ENCODE measurements at regions not wholly inside any gene's neighbourhood (a gene's known extent, or its start where the extent isn't known, plus 50 kb on each side); places are given as distances from the start of the nearest gene placed in this dataset.
"Not testable (repeated sequence)": the region's sequence is repeated elsewhere in the genome, so short reads cannot be mapped to it uniquely, and the experiment has no call there.

DNA sequence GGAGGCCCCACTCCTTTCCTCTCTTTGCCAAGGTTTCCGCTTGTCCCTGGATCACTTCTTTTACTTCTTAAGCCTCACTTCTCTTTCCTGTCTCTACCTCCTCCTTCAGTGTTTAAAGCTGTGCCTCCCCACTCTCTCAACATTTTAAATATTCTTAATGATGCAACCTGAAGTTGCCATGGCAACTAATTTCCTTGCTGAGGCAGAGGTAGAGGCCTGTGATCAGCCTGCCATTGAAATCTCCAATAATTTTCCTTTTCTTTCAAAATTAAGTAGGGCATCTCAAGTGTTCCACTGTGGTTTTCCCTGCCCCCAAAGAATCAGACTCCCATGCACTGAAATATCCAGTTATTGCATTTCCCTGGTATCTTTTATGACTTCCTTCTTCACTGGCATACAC lies 108.6 kb upstream of the VRK1 start:
- no peak for DNase-seq

DNA sequence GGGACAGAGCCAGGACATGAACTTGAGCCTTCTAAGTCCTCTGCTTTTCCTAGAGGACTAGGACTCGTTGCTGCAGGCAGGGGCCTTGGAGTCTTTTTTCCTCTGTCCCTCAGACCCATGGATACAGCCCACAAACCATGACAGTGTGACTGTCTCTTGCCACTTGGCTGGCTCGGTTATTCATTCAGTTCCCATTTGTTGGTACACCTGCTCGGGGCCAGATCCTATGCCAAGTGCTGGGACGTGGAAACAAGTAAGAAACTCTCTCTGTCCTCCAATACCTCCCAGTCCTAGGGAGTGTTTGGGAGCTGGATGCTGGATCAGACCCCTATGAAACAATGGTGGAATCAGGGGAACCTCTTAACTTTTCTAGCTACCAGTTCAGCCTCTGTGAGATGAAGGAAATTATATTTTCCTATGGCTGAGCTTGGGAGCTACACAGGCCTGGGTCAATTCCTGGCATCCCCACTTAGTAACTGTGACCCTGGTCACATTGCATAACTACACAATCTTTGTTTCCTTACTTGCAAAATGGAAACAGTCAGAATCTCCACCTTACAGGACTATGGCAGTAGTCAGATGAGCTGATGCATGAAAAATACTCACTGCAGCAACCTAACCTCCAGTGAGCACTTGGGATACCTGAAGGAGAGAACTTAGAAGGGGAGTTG lies 106.3 kb upstream of the VRK1 start:
- no peak for DNase-seq

DNA sequence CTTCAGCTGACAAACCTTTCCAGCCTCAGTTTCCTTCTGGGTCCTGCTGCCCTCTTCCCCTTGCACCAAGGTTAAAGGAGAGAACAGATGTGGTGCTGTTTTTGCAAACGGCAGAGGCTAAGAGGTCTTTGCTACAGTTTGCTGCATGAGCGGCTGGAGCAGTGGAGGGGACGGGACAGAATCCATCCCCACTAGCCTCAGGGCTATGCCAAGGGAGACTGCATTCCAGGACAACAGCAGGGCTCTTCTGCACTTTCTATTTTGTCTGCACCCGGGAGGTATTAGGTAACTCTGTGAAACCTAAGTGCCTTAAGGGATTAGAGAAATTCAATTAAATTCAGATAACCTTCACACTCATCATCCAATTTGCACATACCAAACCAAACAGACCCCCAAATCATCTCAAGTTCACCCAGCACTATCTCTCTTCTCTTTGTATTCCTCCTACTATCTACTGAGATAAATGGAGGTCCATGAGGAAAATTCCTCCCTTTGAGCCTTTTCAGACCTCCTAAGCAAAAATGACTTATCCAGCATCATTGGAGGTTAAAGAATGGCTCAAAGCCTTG lies 103.8 kb upstream of the VRK1 start:
- no peak for DNase-seq

DNA sequence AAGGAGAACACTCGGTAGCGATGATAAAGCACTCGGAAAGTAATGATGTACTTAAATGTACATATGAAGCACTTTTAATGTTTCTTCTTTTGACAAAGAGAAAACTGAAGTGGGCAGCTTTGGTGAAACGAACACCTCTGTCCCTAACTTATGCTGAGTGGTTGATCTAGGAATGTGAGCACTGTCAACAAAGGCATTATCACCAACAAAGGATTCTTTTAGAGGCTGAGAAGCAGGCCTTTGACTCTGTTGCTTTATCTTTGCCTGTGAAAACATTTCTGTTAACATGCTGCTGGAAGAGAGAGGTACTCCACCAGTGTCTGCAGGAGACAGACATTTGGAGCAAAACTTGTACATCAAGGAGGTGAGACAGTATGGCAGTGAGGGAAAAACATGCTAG lies 103.2 kb upstream of the VRK1 start:
- no peak for DNase-seq

DNA sequence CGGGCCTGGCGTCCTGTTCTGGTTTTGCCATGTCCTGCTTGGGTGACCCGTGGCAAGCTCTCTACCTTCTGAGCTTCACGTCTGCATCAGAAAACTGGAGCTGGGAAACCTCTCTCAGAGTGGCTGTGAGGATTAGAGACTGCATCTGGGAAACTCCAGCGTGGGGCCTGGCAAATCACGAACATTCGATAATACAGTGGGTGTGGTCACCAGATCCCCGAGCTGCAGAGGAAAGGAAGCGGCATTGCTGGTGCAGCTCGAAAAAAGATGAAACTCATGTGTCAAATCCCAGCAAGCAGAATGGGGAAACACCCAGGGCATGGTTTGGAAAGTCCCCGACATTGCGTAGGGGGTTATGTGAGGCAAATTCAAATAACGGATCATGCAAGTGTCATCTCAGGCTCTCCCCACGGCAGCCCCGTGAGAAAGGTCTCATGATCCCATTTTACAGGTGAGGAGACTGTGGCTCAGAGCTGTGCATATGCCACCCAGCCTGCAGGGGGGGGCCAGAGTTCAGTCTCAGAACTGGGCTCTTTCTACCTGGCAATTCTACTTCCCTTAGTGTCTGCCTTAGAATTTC lies 98.1 kb upstream of the VRK1 start:
- DNase-seq: no peak

DNA sequence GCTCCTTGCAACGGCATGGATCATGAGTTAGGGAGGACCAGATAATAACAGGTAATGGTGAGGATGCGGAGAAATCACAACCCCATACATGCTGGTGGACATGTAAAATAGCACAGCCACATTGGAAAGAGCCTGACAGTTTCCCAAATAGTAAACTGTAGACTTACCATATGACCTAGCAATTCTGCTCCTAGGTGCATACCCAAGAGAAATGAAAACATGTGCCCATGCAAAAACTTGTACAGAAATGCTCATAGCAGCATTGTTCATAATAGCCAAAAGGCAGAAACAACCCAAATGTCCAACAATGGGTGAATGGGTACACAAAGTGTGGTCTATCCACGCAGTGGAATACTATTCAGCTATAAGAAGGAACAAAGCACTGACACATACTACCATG lies 97.5 kb upstream of the VRK1 start:
- DNase-seq: no peak

DNA sequence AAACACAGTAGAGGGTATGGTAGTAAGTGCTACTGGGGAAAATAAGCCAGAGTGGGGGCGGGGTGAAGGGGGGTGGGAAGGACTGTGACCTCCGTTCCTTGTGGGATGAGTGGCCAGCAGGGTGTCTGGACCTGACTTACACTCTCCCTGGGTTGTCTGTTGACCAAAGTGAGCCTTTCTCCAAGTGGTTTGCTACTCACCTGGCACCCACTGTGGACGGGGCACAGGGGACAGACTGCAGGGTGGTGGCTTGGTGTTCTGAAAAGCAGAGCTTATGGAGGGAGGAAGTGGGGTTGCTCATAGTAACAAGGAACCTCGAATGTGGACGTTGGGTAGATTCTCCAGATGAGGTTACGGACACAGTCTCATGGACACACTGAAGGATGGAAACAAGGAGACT lies 94.4 kb upstream of the VRK1 start:
- no peak for DNase-seq

DNA sequence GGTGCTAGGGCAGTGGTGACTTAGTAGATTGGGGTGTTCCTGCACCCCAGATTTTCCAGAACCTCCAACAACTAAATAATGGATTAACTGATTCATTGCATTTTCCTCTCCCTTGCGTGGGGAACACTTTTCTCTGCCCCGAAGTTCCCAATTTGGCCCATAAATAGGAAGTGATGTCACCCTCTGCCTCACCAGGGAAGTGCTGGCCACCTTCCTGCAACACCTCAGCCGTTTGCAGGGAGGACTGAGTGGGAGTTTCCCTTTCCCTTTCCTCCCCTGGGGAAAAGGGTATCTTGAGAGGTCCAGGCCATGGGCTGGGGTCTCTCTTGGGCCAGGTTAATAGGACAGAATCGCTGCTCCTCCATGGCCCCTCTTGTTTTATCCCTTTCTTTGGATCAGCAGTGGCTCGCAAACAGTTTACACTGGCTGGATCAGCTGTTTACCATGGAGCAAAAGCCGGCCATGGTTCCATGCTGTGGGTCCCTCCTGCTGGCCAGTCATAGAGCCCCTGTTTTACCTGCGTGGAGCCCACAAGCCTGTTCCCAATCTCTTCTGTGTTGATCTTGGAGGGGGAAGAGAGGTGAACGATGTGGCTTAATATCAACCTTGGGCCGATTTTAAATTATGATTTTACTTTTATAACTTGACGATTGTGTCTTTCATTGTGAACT lies 91.6 kb upstream of the VRK1 start:
- no peak for DNase-seq

DNA sequence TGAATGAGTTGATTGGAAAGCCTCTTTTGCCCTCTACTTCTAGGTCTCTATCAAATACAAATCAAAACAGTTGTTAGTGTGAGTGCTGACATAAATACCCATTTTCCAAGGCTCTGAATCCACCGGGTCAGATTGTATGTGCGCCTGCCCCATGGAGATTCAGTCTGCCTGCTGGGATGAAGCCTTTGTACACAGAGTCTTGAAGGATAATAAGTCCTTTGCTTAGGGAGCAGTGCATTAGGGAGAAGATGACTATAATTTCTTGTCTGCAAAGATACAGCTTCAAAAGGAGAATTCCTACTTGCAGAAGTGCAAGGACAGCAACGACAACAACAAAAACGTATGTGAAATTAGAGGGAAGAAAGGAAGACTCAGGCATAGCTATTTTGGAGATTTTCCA lies 90.3 kb upstream of the VRK1 start:
- DNase-seq: no peak

DNA sequence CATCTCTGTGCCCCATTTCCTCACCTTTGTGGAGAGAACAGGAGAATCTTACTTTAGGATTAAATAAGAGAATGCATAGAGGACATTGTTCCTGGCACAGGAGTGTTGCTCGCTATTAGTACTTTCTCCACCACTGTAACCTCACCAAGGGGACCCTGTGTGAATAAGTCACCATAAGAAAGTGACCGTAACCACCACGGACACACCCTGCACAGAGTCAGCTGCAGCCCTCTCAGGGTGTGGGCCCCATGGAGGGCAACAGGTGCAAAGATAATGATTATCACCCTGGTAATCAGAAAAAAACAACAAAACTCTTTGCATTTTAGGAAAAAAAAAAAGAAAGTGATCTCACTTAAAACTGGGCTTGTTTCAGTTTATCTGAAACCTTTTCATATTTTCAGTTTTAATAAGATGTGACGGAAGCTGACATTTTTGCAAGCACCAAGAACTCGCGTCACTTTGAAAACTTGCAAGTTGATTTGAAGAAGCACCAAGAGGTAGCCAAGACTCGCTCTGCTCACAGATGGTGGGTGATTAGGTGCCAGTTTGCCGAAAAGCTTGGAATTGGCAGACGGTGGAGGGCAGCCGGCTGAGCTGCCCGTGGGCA lies 87.0 kb upstream of the VRK1 start:
- no peak for DNase-seq

DNA sequence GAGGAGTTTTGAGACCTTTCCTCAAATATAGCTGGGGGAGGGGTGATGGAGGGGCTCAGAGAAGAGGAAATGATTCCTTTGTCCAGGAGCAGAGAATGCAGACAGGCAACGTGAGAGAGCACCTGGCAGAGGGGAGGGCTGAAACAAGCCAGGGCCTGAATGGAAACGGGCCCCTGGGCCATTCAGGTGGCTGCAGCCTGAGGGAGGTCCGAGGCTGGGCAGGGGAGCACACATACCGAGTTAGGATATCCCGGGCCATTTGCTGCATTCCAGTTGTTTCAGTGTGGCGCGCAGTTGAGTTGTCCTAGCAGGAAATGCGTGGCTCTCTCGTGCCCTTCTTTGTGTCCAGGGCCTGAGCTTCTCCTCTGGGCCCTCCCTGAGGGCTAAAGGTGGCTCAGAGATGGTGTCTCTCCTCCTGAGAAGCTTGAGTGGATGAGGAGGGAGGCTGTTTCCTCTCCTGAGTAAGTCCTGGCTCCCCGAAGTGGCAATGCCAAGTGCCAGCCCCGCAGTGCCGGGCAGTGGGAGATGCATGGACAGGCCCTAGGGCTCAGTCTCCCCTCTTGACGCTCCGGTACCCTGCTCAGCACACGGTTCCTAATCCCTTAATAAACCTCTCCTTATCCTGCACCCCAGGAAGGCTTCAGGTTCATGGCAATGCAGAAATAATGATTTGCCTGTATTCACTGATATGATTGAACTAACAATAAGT lies 85.5 kb upstream of the VRK1 start:
- no peak for DNase-seq

DNA sequence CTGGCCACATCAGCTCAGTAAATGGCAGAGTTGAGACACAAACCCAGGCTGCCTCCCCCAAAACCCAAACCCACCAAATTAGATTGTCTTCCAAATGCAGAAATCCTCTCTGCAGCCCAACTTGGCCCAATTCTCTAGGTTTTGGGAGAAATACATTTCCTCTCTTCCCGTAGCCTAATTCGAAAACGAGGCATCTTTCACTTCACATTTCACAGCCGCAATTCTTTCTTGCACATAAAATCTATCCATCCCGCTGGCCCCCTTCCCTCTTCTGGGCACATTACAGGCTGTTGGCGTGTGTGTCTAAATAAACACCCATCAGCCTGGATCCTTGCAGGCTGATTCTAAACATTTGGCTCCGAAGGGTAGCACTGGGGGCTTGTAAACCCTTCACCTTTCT lies 83.8 kb upstream of the VRK1 start:
- DNase-seq: no peak

DNA sequence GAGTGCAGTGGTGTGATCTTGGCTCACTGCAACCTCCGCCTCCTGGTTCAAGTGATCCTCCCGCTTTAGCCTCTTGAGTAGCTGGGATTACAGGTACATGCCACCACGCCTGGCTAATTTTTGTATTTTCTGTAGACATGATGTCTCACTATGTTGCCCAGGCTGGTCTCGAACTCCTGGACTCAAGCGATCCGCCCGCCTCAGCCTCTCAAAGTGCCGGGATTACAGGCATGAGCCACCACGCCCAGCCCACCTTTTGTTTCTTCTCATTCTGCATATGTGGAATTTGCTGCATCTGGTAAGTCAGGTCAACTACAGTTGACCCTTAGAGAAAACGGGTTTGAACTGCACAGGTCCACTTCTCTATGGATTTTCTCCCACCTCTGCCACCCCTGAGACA lies 82.6 kb upstream of the VRK1 start:
- DNase-seq: not testable (repeated sequence)

DNA sequence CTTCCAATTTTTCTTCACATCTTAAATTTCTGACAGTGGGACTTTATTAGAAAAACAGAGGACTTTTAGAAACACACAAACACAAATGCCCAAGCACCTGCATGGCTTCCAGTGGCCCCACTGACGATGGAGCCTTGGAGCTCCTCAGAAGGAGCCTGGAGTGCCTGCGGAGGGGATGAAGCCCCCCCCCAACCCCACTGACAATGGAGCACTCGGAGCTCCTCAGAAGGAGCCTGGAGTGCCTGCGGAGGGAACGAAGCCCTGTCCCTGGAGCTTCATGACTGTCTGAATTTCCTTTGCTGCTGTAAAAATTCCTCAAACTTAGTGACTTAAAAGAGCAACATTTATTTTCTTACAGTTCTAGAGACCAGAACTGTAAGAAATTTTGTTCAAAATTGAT lies 80.1 kb upstream of the VRK1 start:
- no peak for DNase-seq

DNA sequence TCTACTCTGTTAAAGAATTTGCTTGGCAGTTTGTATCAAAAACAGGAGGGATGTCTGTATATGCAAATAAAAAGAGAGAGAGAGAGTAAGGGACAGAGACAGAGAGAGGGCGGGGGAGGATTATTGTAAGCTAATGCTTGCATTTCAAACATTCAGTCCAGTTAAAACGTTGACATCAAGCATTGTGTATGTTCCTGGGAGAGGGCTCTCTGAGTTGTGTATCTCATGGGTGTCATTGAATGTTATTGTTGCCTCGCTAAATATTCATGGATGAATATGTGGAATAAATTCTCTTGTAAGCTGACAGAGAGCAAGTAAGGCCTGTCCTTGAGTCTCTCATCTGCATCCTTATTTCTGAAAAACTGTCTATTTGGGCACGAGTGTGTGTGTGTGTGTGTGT lies 78.8 kb upstream of the VRK1 start:
- DNase-seq: no peak

DNA sequence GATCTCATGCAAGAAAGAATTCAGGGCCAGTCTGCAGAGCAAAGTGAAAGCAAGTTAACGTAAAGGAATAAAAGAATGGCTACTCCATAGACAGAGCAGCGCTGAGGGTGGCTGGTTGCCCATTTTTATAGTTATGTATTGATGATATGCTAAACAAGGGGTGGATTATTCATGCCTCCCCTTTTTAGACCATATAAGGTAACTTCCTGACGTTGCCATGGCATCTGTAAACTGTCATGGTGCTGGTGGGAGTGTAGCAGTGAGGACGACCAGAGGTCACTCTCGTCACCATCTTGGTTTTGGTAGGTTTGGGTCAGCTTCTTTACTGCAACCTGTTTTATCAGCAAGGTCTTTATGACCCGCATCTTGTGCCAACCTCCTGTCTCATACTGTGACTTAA lies 76.5 kb upstream of the VRK1 start:
- not testable (repeated sequence) for DNase-seq

DNA sequence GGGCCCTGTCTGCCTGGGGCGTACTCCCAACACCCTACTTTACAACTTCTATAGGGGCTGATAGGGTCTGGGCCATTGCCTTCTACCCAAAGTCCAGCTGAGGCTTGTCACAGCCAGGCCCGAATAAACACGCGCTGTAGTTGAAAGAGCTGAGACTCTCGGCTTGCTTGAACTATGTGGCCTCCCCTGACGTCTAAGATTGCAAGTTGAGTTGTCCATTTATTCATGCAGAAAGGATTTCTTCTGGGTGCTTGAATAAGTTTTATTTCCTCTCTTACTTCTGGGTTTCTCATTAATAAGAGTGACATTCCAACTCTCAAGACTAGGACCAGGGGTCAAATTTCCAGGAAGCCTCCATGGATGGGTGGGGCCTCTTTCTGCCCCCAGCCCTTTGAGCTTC lies 74.4 kb upstream of the VRK1 start:
- no peak for DNase-seq

DNA sequence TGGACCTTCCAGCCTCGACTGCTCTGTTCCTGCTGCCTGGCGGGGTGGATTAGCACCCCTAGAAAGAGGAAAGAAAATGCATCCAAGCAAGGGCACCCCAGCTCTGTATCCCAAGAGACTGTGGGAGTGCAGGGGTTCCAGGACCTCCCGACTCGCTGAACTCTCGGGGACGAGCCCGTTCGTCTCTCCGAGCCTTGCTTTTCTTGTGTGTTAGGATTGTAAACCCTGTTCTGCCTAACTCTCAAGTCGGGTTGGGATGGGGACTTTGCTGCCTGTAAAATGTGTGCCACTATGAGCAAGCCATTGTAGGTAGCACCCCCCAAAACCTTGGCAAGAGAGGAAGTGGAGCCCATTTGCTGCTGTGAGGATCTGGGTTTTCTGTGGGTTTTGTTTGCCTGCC lies 73.2 kb upstream of the VRK1 start:
- no peak for DNase-seq

DNA sequence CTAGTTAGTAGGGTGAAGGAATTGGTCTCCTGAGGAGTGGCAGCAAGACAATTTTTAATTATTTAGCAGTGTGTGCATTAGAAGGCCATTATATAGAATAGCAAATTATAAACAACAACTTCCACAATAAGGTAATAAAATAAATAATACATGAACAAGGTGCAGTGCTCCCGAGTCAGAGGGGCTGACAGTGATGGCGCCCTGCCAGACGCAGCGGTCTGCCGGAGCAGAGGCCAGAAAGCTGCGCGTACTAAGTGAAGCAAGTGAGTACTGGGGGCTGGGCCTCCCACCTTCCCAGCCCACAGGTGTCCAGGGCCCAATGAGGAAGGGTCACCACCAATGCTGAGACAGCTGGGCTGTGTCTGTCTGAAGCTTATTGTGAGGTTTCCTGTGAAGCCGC lies 72.0 kb upstream of the VRK1 start:
- DNase-seq: no peak

DNA sequence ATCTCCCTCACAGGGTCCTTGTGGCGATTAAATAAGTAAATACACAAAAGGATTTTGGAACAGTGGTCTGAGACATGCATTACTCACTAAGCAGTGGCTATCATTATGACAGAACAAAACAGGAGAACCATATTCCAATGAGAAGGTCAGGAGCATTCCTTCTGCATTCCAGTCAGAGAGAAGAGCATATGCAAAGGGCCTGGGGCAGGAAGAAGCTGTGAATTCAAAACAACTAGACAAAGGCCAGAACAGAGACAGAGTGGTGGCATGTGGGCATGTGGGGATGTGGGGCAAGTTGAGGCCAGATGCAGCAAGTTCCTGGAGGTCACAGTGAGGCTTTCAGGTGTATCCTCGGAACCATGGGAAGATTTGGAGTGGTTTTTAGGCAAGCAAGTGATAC lies 70.1 kb upstream of the VRK1 start:
- DNase-seq: no peak

DNA sequence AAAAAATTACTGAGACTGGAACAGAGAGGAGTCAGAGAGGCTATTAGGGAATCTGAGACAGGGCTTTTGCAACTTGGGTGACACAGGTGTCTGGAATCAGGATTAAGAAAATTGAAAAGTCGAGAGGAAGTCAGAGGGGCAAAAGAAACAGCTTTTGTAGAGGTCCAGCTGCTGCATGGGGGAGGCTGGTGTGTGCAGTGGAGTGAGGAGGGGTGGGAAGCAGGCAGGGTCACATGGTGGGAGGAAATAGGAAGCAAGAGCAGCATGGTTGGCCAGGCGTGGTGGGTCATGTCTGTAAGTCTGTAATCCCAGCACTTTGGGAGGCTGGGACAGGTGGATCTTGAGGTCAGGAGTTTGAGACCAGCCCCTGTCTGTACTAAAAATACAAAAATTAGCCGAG lies 69.7 kb upstream of the VRK1 start:
- DNase-seq: no peak

DNA sequence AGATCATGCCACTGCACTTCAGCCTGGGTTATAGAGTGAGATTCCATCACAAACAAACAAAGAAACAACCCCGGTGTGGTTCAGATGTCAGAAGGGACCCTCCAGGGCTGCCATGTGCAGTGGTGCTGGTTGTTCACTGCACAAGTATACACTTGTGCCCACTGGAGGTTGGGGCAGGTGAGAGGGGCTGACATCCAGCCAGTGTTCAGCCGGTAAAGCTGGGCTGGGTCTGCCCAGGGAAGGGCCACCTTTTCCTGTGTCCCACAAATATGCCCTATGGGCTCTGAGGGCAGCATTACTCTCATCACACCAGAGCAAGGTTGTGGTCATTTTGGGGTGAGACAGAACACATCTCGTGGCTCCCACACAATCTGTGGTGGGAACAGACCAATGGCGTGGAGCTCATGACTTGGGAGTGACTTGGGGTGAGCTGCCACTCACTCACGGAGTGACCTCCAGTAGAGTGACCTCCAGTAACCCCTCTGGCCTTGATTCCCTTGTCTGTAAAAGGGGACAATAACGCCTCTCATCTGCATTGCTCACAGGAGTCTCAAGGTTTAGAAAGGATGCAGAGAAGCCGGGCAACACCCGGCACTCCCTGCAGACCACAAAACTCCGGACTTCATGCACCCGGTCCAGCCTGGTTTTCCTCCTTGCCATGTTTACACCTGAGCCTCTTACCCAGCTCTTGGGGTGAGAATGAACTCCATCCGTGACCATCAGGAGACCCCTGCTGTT lies 69.0 kb upstream of the VRK1 start:
- no peak for DNase-seq

DNA sequence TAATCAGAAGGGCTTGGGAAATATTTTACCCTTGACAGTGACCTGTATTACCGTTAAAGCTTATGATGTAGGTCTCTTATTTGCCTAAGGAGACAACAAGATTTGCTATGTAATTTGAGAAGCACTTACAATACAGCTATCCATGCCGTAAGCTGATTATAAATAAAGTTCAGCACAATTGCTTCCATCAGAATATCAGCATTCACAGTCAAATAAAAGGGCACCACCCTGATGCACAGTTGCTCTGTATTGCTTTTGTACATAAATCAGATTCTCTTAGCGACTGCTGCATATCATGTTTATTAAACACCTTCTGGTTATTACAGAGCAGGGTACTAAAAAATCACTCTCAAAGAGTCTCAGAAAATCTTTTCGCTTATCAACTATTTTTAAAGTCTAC lies 67.3 kb upstream of the VRK1 start:
- no peak for DNase-seq

All from CD4-positive, alpha-beta T cell treated with Interleukin-4 for 1 hour (primary cell).